ENCODE measurements at regions not wholly inside any gene's neighbourhood (a gene's known extent, or its start where the extent isn't known, plus 50 kb on each side); places are given as distances from the start of the nearest gene placed in this dataset.

DNA sequence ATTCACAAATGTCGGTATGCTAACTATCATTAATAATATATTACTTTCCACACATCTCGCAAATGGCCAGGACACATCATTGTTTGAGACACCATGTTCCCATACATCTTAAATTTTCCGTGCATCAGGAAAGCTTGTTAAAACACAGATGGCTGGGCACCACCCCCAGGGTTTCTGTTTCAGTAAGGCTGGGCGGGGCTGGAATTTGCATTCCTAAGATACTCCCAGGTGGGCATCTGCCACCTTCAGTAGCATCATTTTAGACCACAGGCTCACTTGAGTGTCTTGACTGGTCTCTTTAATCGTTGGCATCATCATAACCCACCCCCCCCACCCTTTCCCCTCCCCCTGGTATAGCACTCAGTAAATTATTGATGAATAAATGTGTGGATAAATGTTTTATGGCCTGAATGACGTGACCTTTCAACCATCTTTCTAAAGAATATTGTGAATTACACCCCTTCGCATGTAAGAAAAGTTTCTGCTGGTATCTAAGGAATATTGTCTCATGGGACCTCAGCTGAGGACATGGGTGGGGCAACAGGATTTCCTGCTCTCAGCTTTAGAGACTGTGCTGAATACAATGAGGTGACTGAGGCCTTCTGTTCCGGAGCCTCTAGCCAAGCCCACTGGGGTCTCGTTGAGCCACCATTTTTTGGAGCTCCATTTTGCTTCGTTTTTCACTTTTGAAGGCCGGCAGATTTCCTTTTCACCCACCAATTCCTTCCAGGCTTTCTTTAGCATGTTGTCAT is 124.1 kb upstream of the NEDD9 start:
- no peak overlapping the region for H3K4me2 ChIP-seq (ENCODE audit: low read length)
- no peaks in the 10 kb centered on the region for H3K4me1 ChIP-seq (ENCODE audit: control insufficient read depth, low read length)
- H3K9me2 ChIP-seq (replicated peaks; ENCODE audit: control insufficient read depth, low read length) = no peaks in the 10 kb centered on the region
- no peaks in the 10 kb centered on the region for H3K27me3 ChIP-seq (ENCODE audit: control insufficient read depth, low read length)
- no peaks in the 10 kb centered on the region for H3K79me2 ChIP-seq (ENCODE audit: control insufficient read depth, low read length)
- H4K20me1 ChIP-seq (ENCODE audit: control insufficient read depth, insufficient read depth, low read depth, low read length) = no peaks in the 10 kb centered on the region
- H3K4me3 ChIP-seq (ENCODE audit: low read length) = no peak overlapping the region
- no peaks in the 10 kb centered on the region for H3F3A ChIP-seq (ENCODE audit: control insufficient read depth, insufficient read depth)
- H3K27ac ChIP-seq (ENCODE audit: low read depth, low read length) = no peak overlapping the region
- H3K9me3 ChIP-seq (ENCODE audit: control insufficient read depth, insufficient read depth, low read length) = no peaks in the 10 kb centered on the region
- no peaks in the 10 kb centered on the region for H3K36me3 ChIP-seq (ENCODE audit: control insufficient read depth, low read length)
- TF ChIP-seq EZH2phosphoT487 (IDR thresholded peaks at IDR 0.05; ENCODE audit: borderline replicate concordance, low read length) = no peak
- TF ChIP-seq, protein P1, sequence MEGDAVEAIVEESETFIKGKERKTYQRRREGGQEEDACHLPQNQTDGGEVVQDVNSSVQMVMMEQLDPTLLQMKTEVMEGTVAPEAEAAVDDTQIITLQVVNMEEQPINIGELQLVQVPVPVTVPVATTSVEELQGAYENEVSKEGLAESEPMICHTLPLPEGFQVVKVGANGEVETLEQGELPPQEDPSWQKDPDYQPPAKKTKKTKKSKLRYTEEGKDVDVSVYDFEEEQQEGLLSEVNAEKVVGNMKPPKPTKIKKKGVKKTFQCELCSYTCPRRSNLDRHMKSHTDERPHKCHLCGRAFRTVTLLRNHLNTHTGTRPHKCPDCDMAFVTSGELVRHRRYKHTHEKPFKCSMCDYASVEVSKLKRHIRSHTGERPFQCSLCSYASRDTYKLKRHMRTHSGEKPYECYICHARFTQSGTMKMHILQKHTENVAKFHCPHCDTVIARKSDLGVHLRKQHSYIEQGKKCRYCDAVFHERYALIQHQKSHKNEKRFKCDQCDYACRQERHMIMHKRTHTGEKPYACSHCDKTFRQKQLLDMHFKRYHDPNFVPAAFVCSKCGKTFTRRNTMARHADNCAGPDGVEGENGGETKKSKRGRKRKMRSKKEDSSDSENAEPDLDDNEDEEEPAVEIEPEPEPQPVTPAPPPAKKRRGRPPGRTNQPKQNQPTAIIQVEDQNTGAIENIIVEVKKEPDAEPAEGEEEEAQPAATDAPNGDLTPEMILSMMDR (IDR thresholded peaks at IDR 0.05; ENCODE audit: low read depth, low read length, poor library complexity, severe bottlenecking) = no peak

DNA sequence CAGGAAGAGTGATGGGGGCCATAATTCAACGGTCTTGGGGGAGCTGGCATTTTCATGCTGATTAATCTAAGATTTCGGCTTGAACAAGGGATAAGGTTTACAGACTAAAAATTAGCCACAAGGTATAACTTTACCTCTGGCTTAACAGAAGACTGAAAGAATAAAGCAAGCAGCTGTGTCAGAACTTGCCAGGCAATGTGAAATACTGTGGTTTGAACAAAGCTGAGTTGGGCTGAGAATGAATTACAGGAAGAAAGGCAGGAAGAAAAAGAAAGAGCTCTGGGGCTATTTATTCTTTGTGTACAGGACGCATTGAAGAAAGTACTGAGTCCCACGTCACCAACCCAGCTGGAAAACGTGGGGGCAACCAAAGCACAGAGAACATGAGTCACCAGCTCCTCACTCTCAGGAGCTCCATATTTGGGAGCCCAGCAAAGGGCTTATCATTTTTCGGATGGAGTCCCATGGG is 121.5 kb upstream of the NEDD9 start:
- Histone ChIP-seq H3K79me2 (ENCODE audit: control insufficient read depth, low read length) (no peaks in the 10 kb centered on the region), H4K20me1 (ENCODE audit: control insufficient read depth, insufficient read depth, low read depth, low read length) (no peaks in the 10 kb centered on the region), H3K27ac (ENCODE audit: low read depth, low read length) (no peak overlapping the region), H3K27me3 (ENCODE audit: control insufficient read depth, low read length) (no peaks in the 10 kb centered on the region), H3K4me2 (ENCODE audit: low read length) (no peak overlapping the region), H3K4me3 (ENCODE audit: low read length) (no peak overlapping the region), H3K4me1 (ENCODE audit: control insufficient read depth, low read length) (no peaks in the 10 kb centered on the region), H3K9me3 (ENCODE audit: control insufficient read depth, insufficient read depth, low read length) (no peaks in the 10 kb centered on the region), H3K36me3 (ENCODE audit: control insufficient read depth, low read length) (no peaks in the 10 kb centered on the region), H3K9me2 (replicated peaks; ENCODE audit: control insufficient read depth, low read length) (no peaks in the 10 kb centered on the region), H3F3A (ENCODE audit: control insufficient read depth, insufficient read depth) (no peaks in the 10 kb centered on the region)
- TF ChIP-seq EZH2phosphoT487 (IDR thresholded peaks at IDR 0.05; ENCODE audit: borderline replicate concordance, low read length) = no peak
- TF ChIP-seq, protein P1 (IDR thresholded peaks at IDR 0.05; ENCODE audit: low read depth, low read length, poor library complexity, severe bottlenecking) = no peak

DNA sequence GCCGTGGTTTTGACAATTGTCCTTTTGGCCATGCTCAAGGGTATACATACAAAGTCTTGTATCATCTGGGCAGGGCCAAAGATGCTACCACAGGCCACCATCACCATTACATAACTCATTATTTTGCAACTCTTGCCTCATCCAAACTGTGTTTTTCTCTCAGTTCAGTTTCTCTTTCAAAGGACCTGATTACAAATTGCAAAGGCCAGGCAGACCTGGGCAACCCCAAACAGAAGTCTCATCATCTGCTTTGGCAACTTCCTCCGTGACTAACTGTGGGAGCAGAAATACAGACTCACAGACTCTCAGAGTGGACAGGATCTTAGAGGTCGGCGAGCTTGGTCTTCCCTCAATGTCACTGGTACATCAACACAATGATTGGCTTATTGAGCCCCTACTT is 117.8 kb upstream of the NEDD9 start:
- H3F3A ChIP-seq (ENCODE audit: control insufficient read depth, insufficient read depth) = no peaks in the 10 kb centered on the region
- H3K36me3 ChIP-seq (ENCODE audit: control insufficient read depth, low read length) = no peaks in the 10 kb centered on the region
- H4K20me1 ChIP-seq (ENCODE audit: control insufficient read depth, insufficient read depth, low read depth, low read length) = no peaks in the 10 kb centered on the region
- H3K27me3 ChIP-seq (ENCODE audit: control insufficient read depth, low read length) = no peaks in the 10 kb centered on the region
- no peaks in the 10 kb centered on the region for H3K9me3 ChIP-seq (ENCODE audit: control insufficient read depth, insufficient read depth, low read length)
- H3K79me2 ChIP-seq (ENCODE audit: control insufficient read depth, low read length) = no peaks in the 10 kb centered on the region
- no peak overlapping the region for H3K4me3 ChIP-seq (ENCODE audit: low read length)
- H3K4me1 ChIP-seq (ENCODE audit: control insufficient read depth, low read length) = peaks cover 11% of the 10 kb centered on the region
- H3K9me2 ChIP-seq (replicated peaks; ENCODE audit: control insufficient read depth, low read length) = no peaks in the 10 kb centered on the region
- H3K27ac ChIP-seq (ENCODE audit: low read depth, low read length) = no peak overlapping the region
- no peak overlapping the region for H3K4me2 ChIP-seq (ENCODE audit: low read length)
- TF ChIP-seq, protein P1 (IDR thresholded peaks at IDR 0.05; ENCODE audit: low read depth, low read length, poor library complexity, severe bottlenecking) = no peak
- TF ChIP-seq EZH2phosphoT487 (IDR thresholded peaks at IDR 0.05; ENCODE audit: borderline replicate concordance, low read length) = no peak
